Astrocyte of the spinal cord (primary cell): ENCODE measurements at regions not wholly inside any gene's neighbourhood (a gene's known extent, or its start where the extent isn't known, plus 50 kb on each side); places are given as distances from the start of the nearest gene placed in this dataset.

Experiments
- DNase-seq: peaks from one replicate; pipeline ENCODE4 v3.0.0; 2011; ENCODE audit warnings: low read depth, low spot score
- H3K4me3 ChIP-seq: 2 replicates; pipeline ENCODE4 v1.5.1; 2011; ENCODE audit warnings: low read depth, mild to moderate bottlenecking, low read length, moderate library complexity
- CTCF ChIP-seq: IDR thresholded peaks from 2 replicates; pipeline ENCODE4 v1.5.1; 2012; ENCODE audit warnings: low read depth, mild to moderate bottlenecking, low read length, inconsistent platforms
- in situ Hi-C: cut with HindIII; loops from 2 replicates; pipeline ENCODE4 v1.10.0; 2017; ENCODE audit warnings: low sequenced_read_pairs

GRCh38 chr4:3371033-3372001 lies 70.5 kb upstream of the HGFAC start:
- DNase-seq = peak; percentile 30
- H3K4me3 ChIP-seq = peak overlapping the region; percentile 12
- TF ChIP-seq CTCF = no peak
- in situ Hi-C loops = no loop called here

GRCh38 chr4:3372264-3372932 lies 69.4 kb upstream of the HGFAC start:
- no peak for TF ChIP-seq CTCF
- in situ Hi-C loops = no loop called here
- no peak for DNase-seq
- H3K4me3 ChIP-seq = no peak overlapping the region

- DNase-seq = peak; percentile 5
- H3K4me3 ChIP-seq = no peak overlapping the region
- in situ Hi-C loops = no loop called here
- no peak for TF ChIP-seq CTCF
Measured at GRCh38 chr4:3372933-3373465, 68.8 kb upstream of the HGFAC start.

GRCh38 chr4:3373468-3373867 lies 68.3 kb upstream of the HGFAC start:
- no peak for DNase-seq
- H3K4me3 ChIP-seq = no peak overlapping the region
- TF ChIP-seq CTCF = no peak
- in situ Hi-C loops = no loop called here

GRCh38 chr4:3374011-3374645 lies 67.6 kb upstream of the HGFAC start:
- no peak for DNase-seq
- in situ Hi-C loops = no loop called here
- no peak overlapping the region for H3K4me3 ChIP-seq
- no peak for TF ChIP-seq CTCF

GRCh38 chr4:3374667-3375066 lies 67.1 kb upstream of the HGFAC start:
- in situ Hi-C loops = no loop called here
- no peak overlapping the region for H3K4me3 ChIP-seq
- DNase-seq = no peak
- no peak for TF ChIP-seq CTCF
